ENCODE measurements at regions not wholly inside any gene's neighbourhood (a gene's known extent, or its start where the extent isn't known, plus 50 kb on each side); places are given as distances from the start of the nearest gene placed in this dataset.
"Not testable (repeated sequence)": the region's sequence is repeated elsewhere in the genome, so short reads cannot be mapped to it uniquely, and the experiment has no call there.

- DNase-seq: no peak
These were observed 131.8 kb upstream of the KRAS start for GRCh38 chr12:25382311-25383106.

- DNase-seq: no peak
These were observed 126.9 kb upstream of the KRAS start for GRCh38 chr12:25377469-25378177.

- DNase-seq: no peak
These were observed 126.3 kb upstream of the KRAS start for GRCh38 chr12:25376985-25377384.

- no peak for DNase-seq
These were observed 125.7 kb upstream of the KRAS start for GRCh38 chr12:25376407-25376806.

GRCh38 chr12:25372969-25373817 is 122.5 kb upstream of the KRAS start:
- DNase-seq: no peak

GRCh38 chr12:25372002-25372401 is 121.3 kb upstream of the KRAS start:
- DNase-seq: no peak

- DNase-seq: no peak
These were observed 117.8 kb upstream of the KRAS start for GRCh38 chr12:25368557-25368956.

GRCh38 chr12:25366122-25366521 is 115.4 kb upstream of the KRAS start:
- no peak for DNase-seq

GRCh38 chr12:25365340-25365730 is 114.6 kb upstream of the KRAS start:
- DNase-seq: no peak

GRCh38 chr12:25364529-25365339 is 114.0 kb upstream of the KRAS start:
- DNase-seq: no peak

GRCh38 chr12:25362646-25363045 is 111.9 kb upstream of the KRAS start:
- DNase-seq: no peak

GRCh38 chr12:25361511-25361910 is 110.8 kb upstream of the KRAS start:
- DNase-seq: no peak

- DNase-seq: no peak
These were observed 106.9 kb upstream of the KRAS start for GRCh38 chr12:25357595-25357994.

- not testable (repeated sequence) for DNase-seq
These were observed 102.2 kb upstream of the KRAS start for GRCh38 chr12:25352942-25353341.

- DNase-seq: no peak
These were observed 101.6 kb upstream of the KRAS start for GRCh38 chr12:25352083-25352918.

GRCh38 chr12:25348593-25348895 is 97.8 kb upstream of the KRAS start:
- DNase-seq: no peak

GRCh38 chr12:25347716-25348592 is 97.2 kb upstream of the KRAS start:
- no peak for DNase-seq

GRCh38 chr12:25341877-25342276 is 91.1 kb upstream of the KRAS start:
- not testable (repeated sequence) for DNase-seq

GRCh38 chr12:25337916-25338315 is 87.2 kb upstream of the KRAS start:
- DNase-seq: no peak

GRCh38 chr12:25332143-25332542 is 81.4 kb upstream of the KRAS start:
- DNase-seq: no peak
